GM19099 (cell line): ENCODE measurements at regions not wholly inside any gene's neighbourhood (a gene's known extent, or its start where the extent isn't known, plus 50 kb on each side); places are given as distances from the start of the nearest gene placed in this dataset.

Experiments
- POLR2A ChIP-seq: IDR thresholded peaks from 3 replicates; pipeline ENCODE4 v1.6.1; 2011; ENCODE audit warnings: low read depth; ENCODE audit not compliant: insufficient read length; ENCODE audit errors: extremely low read depth

DNA sequence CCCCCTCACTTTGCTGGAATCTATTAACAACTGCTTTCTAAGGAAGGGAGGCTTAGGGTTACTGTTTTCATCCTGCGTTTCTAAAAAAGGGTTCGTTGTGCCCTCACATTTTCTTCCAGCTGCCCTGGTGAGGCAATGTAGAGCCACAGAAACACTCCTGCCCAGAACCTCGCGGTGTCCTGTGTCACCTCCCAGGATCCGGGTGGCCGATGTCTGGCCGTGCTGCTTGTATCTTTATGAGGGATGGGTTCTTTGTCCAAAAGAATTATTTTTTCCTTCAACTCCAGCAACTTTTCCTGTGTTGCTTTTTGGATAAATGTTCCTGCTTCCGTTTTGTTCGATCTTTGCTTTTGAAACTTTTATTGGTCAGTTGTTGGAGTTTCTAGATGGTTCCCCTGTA, 291.8 kb upstream of the HS6ST1 start:
- TF ChIP-seq POLR2A = no peak

DNA sequence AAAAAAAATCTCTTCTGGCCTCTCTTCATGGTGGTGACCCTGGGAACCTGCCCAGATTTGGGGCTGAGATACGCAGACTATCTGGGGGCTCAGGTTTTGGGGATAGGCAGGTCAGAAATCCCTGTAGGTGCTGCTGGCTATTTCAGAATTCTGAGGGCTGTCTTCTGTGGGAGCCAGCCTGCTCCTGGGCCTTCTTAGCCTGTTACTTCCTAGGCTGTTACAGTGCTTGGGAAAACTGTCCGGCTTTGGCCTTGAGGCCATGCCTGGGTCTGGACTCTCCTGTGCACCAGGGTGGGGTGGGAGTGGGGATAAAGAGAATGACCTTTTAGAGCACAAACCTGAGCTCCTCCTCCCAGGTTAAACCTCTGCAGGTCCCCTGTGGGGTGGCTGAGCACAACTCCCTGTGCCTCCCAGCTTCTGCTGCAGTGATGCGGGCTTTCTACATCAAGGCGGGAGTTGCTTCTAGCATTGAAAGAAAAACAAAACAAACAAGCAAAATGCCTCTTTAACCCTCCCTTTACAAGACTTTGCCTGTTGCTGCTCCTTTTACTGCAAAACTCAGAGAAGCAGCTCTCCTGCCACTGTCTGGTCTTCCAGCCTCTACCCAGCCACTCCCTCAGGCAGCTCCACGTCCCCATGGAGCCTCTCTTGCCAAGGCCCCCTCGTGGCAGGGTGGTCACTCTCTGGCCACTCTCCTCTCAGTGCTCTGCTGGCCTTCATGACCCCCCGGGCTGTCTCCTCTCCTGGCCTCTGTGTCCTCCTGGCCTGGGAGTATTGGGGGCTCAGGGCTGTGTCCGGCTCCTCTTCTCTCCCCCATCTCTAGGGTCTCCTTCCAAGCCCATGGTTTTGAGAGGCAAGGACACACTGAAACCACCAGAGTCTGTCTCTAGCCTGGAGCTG, 293.0 kb upstream of the HS6ST1 start:
- TF ChIP-seq POLR2A = no peak

DNA sequence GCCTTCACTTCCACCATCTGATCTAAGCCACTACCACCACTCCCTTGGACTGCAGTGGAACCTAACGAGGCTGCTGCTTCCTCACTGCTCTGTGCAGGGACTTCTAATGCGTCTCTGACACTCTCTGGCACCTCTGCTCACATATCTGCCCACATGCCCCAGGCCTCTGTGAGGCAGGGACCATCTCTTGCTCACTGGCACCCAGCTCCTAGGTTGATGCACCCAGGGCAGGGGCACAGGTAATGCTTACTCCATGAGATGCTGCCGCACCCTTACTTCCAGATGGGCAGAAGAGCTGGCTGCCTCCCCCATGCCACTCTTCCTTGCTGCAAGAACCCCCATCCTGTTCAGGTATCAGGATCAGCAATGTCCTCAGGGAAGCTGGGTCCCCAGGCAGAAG, 294.0 kb upstream of the HS6ST1 start:
- TF ChIP-seq POLR2A = no peak

DNA sequence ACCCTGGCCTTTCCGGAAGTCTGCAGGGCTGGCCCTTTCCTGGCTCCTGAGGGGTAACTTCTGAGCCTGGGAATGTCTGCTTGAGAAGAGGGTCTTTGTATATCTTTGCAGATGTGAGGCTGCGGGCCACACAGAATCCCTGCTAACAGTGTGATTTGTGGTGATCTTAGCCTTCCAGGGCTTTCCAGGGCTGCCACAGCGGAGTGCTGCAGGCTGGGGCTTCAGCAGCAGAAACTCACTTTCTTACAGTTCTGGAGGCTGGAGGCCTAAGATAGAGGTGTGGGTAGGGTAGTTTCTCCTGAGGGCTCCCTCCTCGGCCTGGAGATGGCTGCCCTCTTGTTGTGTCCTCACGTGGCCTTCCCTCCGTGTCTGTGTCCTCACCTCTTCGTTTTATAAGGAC, 294.7 kb upstream of the HS6ST1 start:
- no peak for TF ChIP-seq POLR2A

DNA sequence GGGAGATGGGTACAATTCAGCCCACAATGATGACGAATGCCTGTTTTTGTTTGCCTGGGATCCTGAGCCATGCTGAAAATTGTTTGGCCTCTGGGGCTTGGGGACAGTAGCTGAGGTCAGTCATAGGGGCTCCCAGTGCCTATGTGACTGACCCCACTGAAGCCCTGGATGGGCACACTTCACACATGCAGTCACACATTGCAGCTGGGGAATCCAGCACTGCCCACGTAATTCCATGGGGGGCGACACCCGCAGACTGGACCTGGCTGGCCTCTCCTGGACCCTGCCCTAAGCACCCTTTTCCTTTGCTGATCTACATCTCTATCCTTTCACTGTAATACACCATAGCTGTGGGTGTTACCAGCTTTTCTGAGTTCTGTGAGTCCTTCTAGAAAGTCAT, 295.2 kb upstream of the HS6ST1 start:
- TF ChIP-seq POLR2A = no peak

DNA sequence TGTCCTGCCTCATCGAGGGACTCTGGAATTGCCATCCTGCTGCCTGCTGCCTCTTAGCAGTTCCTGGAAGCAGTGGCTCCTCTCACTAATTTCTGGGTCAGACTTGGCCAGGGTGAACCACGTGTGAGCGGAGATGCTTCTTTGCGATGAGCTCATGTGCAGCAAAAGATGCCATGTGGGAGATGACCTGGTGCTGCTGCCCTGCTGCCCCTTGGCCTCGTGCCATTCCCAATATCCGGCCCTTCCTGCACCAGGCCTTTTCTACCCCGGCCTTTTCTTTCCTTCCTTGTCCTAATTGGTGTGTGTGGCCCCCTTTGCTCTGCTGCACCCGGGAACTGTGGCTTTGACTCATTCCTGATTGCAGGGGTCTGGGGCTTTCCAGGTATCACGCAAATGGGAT, 296.9 kb upstream of the HS6ST1 start:
- no peak for TF ChIP-seq POLR2A

DNA sequence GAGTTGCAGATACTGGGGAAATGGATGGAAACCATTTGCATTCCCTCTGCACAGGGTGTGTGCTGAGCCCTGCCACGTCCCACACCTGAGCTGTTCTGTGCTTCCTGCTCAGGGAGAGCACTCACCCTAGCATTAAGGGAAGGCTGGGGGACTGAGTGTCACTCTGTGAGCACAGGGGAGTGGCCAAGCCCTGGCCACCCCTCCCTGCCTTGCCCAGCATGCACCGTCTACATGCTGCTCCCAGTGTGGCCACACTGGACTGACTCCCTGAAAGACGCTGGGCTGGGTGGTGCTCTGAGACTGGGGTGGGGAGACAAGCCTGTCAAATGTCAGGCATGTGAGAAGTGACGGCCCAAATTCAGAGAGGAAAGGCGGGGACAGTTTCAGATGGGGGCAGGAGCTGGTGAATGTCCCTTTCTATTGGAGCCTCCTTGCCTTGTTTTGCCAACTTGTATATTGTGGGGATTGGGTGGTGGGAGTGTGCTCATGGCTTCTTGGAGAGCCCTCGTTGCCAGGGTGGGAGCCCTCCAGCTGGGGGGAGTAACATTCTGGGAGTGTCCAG, 298.4 kb upstream of the HS6ST1 start:
- no peak for TF ChIP-seq POLR2A

DNA sequence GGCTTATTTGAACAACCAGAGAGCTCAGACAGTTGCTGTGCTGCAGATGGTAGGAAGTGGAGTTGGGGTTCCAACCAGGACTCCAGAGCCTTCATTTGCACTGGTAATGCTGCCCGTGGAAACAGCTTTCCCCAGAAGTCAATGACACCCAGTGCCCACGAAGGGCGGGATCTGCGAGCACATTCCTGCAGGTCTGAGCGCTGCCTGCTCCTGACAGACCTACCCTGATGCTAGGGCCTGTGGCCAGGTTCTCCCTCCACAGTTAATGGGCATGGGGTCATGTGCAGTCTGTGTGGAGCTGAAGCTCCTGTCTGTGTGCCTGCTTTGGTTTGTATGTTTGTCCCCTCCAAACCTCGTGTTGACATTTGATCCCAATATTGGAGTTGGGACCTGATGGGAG, 299.0 kb upstream of the HS6ST1 start:
- TF ChIP-seq POLR2A = no peak

DNA sequence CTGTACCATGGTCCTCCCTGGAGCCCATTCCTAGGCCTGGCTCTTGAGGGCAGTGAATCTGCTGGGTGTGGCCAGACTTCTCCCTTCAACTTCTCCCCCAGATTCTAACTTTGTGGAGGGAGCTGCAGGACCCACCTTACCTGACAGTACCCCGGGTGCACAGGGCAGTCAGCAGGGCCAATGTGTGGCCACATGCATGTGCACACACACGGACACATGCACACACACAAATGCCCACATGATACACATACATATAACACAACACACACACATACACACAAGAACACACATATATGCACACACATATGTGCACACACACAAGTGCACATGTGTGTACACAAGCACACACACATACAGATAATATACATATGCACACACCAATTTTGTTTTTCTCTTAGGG, 300.0 kb upstream of the HS6ST1 start:
- no peak for TF ChIP-seq POLR2A

DNA sequence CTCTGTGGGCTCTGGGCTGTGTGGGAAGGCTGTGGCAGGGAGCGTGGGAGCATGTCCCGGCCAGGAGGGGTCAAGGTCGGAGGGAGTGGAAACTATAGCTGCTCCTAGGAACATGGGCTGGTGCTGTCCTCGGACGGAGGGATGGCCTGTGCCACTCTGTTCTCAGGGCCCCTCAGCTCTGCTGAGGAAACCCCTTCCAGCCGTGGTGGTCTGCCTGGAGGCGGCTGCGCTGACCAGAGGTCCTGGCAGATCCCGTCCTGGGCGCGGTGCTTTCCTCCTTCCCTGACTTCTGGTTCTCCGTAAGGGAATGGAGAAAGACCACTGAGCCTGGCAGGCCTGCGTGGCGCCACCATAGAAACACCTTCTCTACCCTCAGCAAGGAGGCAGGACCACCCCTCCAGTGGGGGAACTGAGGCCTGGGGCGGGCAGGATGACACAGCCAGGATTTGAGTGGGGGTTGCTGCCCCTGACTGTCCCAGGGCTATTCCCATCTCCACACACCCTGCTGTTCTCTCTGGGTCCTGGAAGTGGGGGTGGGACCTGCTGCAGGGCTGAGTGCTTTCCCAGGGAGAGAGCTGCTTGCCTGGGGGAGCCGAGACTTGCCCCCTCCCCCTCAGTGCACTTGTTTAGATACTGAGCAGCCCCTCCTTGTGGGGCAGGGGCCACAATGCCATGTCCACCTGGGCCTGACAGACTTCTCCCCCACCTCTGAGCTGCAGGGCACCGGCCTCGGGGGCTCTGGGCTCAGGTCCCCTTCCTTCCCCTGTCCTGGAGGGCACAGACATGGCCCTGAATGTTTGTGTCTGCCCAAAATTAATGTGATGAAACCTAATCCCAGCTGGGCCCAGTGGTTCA, 301.0 kb upstream of the HS6ST1 start:
- no peak for TF ChIP-seq POLR2A

DNA sequence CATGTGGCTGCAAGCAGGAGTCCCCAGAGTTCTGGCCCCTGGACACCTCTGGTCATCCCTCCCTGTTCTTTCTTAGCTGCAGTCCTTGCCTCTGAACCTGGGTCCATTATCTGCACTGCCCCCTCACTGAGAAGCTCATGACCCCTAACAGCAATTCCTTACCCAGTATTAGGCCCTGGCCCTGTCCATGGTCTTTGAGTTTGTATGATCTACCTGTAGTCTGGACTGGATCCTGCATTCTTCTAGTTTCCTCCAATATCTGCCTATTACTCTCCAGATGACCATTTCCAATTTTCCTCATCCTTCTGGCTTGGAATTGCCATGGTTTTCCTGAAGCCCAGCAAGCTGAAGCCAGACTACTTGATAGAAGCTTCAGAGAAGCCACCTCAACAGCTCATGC, 302.4 kb upstream of the HS6ST1 start:
- TF ChIP-seq POLR2A = no peak

DNA sequence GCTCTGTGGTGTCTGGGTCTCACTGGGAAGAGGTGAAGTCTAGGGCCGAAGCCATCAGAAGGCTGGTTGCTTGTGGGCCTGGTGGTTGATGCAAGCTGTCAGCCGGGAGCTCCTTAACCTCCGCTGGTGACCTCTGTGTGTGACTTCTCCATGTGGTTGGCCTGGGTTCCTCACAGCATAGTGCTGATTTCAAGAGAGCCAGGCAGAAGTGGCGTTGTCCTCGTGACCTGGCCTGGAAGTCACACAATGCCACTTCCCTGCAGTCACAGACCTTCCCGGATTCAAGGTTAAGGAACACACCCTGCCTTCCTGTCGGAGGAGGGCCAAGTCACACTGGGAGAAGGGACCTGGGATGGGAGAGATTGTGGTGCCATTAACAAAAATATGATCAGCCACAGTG, 303.7 kb upstream of the HS6ST1 start:
- no peak for TF ChIP-seq POLR2A

DNA sequence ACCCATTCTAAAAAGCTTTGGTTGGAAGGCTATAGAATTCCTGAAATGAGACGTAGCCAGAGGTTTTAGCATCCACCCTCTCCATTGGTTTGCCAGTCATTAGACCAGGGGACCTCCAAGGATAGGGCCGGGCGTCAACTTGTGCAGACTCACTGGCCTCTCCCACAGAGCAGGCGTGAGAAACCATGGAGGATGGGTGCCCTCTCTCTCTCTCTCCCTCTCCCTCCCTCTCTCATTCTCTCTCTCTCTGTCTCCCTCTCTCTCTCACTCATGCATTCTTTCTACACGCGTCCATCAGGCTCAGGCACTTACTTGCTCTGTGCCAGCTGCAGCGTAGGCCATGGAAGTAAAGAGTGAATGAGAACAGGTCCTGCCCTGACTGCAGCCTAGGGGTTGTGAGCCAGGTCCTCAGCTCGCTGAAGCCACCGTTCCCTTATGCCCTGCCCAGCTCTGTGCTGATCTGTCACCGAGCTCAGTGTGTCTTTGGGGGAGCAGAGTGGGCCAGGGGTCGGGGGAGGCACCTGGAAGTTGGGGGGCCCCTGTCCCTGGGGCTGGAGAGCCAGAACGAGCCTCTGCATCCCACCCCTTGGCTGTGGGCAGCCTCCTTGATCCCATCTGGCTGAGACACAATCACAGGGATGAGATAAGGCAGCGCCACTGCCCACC, 304.4 kb upstream of the HS6ST1 start:
- TF ChIP-seq POLR2A = no peak

DNA sequence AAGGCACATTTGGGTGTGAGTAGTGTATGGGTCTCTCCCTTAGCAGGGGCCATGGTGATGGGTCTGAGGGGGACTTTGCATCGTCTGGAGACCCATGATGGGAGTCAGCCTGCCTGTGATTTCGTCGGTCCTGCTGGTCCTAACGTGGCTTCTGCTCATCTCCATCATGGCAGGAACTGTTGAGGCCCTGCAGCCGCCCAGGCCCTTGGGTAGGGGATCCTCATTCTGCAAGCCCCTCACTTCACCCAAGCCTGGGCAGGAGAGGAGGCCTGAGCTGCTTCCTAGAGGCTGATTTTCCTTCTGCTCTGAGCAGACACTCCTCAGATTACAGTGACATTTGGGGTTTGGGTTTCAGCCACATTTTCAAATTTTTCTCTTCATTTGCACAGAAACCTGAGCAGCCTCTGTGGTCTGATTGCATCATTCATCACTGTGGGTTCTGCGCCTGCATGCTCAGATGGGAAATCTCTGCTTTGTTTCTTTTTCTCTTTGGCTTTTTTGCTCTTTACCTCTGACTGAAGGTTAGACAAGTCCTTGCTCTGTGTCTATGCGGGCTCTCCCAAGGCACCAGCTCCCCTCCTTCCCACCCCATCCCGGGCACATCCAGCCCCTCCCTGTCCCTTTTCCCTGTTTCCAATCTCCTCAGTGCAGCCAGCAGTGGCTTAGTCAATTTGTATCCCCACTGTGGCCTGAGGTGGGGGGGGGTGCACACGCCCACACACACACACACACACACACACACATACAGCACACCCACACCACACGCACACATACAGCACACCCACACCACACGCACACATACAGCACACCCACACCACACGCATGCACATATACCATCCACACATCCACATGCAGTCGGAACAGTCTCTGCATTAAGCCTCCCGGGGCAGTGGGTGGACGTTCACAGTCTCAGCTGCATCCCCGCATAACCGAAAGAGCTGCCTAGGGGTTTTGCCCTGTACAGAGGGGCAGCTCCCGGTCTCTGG, 305.4 kb upstream of the HS6ST1 start:
- TF ChIP-seq POLR2A = no peak
